A673 (cell line): ENCODE measurements at regions not wholly inside any gene's neighbourhood (a gene's known extent, or its start where the extent isn't known, plus 50 kb on each side); places are given as distances from the start of the nearest gene placed in this dataset.
"Not testable (repeated sequence)": the region's sequence is repeated elsewhere in the genome, so short reads cannot be mapped to it uniquely, and the experiment has no call there.

Experiments used
- BruUV-seq: library from RNA; stranded (reverse); fragments of 400-500 nt; replicated peaks from 2 replicates; lab custom pipeline; 2021; lab: Mats Ljungman, UMichigan
- CTCF ChIA-PET: fragments of 300-600 bp; sonication (Branson Sonifier 250); formaldehyde crosslinking; loops from one replicate; lab custom pipeline; 2022; ENCODE audit warnings: antibody characterized with exemption; lab: Charles Lee
- POLR2A ChIA-PET: fragments of 300-600 bp; sonication (Branson Sonifier 250); formaldehyde crosslinking; loops from one replicate; lab custom pipeline; 2022; ENCODE audit warnings: antibody characterized with exemption; ENCODE audit not compliant: low non-redundant PET; lab: Charles Lee
- DNase-seq: peaks from one replicate; pipeline ENCODE4 v3.0.0-alpha.2; 2015; ENCODE audit warnings: low spot score
- H3K27ac ChIP-seq: fragments of 200-600 bp; sonication (generic); 2 replicates; pipeline ENCODE4 v1.5.1; 2016; ENCODE audit warnings: mixed run types, low read depth, mild to moderate bottlenecking, mixed read lengths, antibody characterized with exemption, low read length; ENCODE audit not compliant: poor library complexity, severe bottlenecking
- H3K27me3 ChIP-seq: fragments of 200-600 bp; sonication (generic); replicated peaks from 2 replicates; pipeline ENCODE4 v1.6.1; 2017; ENCODE audit warnings: mixed run types, low read depth, mild to moderate bottlenecking, mixed read lengths, antibody characterized with exemption, low read length; ENCODE audit not compliant: insufficient read depth, poor library complexity
- H3K36me3 ChIP-seq: fragments of 200-600 bp; sonication (generic); 2 replicates; pipeline ENCODE4 v1.6.1; 2016; ENCODE audit warnings: mixed run types, mild to moderate bottlenecking, mixed read lengths, antibody characterized with exemption, low read length; ENCODE audit not compliant: insufficient read depth, poor library complexity, severe bottlenecking
- H3K4me1 ChIP-seq: fragments of 200-600 bp; sonication (generic); 2 replicates; pipeline ENCODE4 v1.6.1; 2017; ENCODE audit warnings: mixed run types, mild to moderate bottlenecking, mixed read lengths, antibody characterized with exemption, low read length; ENCODE audit not compliant: insufficient read depth, poor library complexity, severe bottlenecking
- H3K4me3 ChIP-seq: fragments of 200-600 bp; sonication (generic); 2 replicates; pipeline ENCODE4 v1.5.1; 2016; ENCODE audit warnings: low read depth, mixed run types, mild to moderate bottlenecking, mixed read lengths, low read length; ENCODE audit not compliant: poor library complexity, severe bottlenecking
- H3K9me3 ChIP-seq: fragments of 200-600 bp; sonication (generic); 2 replicates; pipeline ENCODE4 v1.6.1; 2016; ENCODE audit warnings: mixed run types, low read depth, mild to moderate bottlenecking, mixed read lengths, antibody characterized with exemption, low read length; ENCODE audit not compliant: poor library complexity, severe bottlenecking
- EZH2 ChIP-seq: fragments of 200-600 bp; sonication (generic); IDR thresholded peaks from 2 replicates; pipeline ENCODE4 v1.6.1; 2017; ENCODE audit warnings: borderline replicate concordance, low read depth, mild to moderate bottlenecking, mixed read lengths, antibody characterized with exemption, low read length; ENCODE audit not compliant: poor library complexity, severe bottlenecking
- intact Hi-C: fragments of 100-400 bp; cut with micrococcal nuclease; formaldehyde crosslinking; loops from one replicate; pipeline ENCODE4 v1.10.0; 2022; ENCODE audit not compliant: unreplicated experiment
- TF ChIP-seq, protein P1 (sequence below): fragments of 300-800, 200-600 bp; sonication (generic); conservative IDR thresholded peaks from 2 replicates; pipeline ENCODE4 v1.5.1; 2017; ENCODE audit warnings: low read depth, mild to moderate bottlenecking, antibody characterized with exemption, low read length, moderate library complexity, mixed read lengths

DNA sequence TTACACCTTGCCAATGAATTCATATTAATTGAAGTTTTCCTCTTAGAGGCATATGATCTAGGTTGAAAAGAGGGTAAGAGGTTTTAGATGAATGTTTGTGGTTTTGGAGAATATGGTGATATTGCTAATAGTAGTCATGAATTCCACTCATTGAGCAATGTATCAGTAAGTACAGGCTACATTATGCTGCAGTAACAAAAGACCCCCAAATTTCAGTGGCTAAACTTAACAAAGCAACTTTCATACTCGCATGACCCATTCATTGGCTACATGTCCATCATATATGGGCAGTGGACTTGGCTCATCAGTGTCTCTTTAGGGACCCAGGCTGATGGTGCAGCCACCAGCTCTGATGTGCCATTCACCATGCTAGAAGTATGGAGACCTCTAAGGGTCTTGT is 196.6 kb upstream of the MYL2 start:
- Histone ChIP-seq H3K9me3 (no peaks in the 10 kb centered on the region), H3K4me3 (no peak overlapping the region), H3K4me1 (peaks cover 17% of the 10 kb centered on the region), H3K27me3 (no peaks in the 10 kb centered on the region), H3K27ac (no peak overlapping the region), H3K36me3 (no peaks in the 10 kb centered on the region)
- TF ChIP-seq EZH2: no peak
- TF ChIP-seq, protein P1, sequence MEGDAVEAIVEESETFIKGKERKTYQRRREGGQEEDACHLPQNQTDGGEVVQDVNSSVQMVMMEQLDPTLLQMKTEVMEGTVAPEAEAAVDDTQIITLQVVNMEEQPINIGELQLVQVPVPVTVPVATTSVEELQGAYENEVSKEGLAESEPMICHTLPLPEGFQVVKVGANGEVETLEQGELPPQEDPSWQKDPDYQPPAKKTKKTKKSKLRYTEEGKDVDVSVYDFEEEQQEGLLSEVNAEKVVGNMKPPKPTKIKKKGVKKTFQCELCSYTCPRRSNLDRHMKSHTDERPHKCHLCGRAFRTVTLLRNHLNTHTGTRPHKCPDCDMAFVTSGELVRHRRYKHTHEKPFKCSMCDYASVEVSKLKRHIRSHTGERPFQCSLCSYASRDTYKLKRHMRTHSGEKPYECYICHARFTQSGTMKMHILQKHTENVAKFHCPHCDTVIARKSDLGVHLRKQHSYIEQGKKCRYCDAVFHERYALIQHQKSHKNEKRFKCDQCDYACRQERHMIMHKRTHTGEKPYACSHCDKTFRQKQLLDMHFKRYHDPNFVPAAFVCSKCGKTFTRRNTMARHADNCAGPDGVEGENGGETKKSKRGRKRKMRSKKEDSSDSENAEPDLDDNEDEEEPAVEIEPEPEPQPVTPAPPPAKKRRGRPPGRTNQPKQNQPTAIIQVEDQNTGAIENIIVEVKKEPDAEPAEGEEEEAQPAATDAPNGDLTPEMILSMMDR: no peak
- no peak for DNase-seq
- no TSS peak for BruUV-seq
- ChIA-PET POLR2A (no interaction called here), CTCF (no interaction called here)
- intact Hi-C loops: no loop called here

GRCh38 chr12:111113313-111113712 is 192.9 kb upstream of the MYL2 start:
- H3K27me3 ChIP-seq, BruUV-seq, intact Hi-C loops, CTCF ChIA-PET, H3K4me3 ChIP-seq, H3K4me1 ChIP-seq, H3K9me3 ChIP-seq, POLR2A ChIA-PET, H3K36me3 ChIP-seq, DNase-seq, H3K27ac ChIP-seq: not testable (repeated sequence)

- no peak for DNase-seq
- POLR2A ChIA-PET: no interaction called here
- no peaks in the 10 kb centered on the region for H3K9me3 ChIP-seq
- intact Hi-C loops: no loop called here
- H3K4me3 ChIP-seq: no peak overlapping the region
- H3K36me3 ChIP-seq: no peaks in the 10 kb centered on the region
- no peaks in the 10 kb centered on the region for H3K27me3 ChIP-seq
- no peaks in the 10 kb centered on the region for H3K4me1 ChIP-seq
- no TSS peak for BruUV-seq
- no peak overlapping the region for H3K27ac ChIP-seq
- TF ChIP-seq EZH2: no peak
- TF ChIP-seq, protein P1: no peak
- CTCF ChIA-PET: no interaction called here
These were observed 192.1 kb upstream of the MYL2 start for GRCh38 chr12:111112311-111113098.

- Histone ChIP-seq H3K4me3 (no peak overlapping the region), H3K27me3 (no peaks in the 10 kb centered on the region), H3K9me3 (no peaks in the 10 kb centered on the region), H3K4me1 (no peaks in the 10 kb centered on the region), H3K36me3 (no peaks in the 10 kb centered on the region), H3K27ac (no peak overlapping the region)
- CTCF ChIA-PET: no interaction called here
- intact Hi-C loops: no loop called here
- POLR2A ChIA-PET: no interaction called here
- no TSS peak for BruUV-seq
- no peak for DNase-seq
- TF ChIP-seq, protein P1: no peak
- no peak for TF ChIP-seq EZH2
These were observed 191.3 kb upstream of the MYL2 start for GRCh38 chr12:111111681-111112080.
